Astrocyte (in vitro differentiated cells and primary cell): ENCODE measurements at regions not wholly inside any gene's neighbourhood (a gene's known extent, or its start where the extent isn't known, plus 50 kb on each side); places are given as distances from the start of the nearest gene placed in this dataset.

Experiments
- CTCF ChIP-seq: IDR thresholded peaks from 2 replicates; pipeline ENCODE4 v1.5.1; 2011; ENCODE audit warnings: low read depth, mild to moderate bottlenecking, inconsistent platforms, low read length, moderate library complexity; ENCODE audit not compliant: insufficient read depth
- EZH2 ChIP-seq: IDR thresholded peaks from 2 replicates; pipeline ENCODE4 v1.6.1; 2012; ENCODE audit warnings: mild to moderate bottlenecking, low read length, inconsistent platforms; ENCODE audit not compliant: insufficient read depth

DNA sequence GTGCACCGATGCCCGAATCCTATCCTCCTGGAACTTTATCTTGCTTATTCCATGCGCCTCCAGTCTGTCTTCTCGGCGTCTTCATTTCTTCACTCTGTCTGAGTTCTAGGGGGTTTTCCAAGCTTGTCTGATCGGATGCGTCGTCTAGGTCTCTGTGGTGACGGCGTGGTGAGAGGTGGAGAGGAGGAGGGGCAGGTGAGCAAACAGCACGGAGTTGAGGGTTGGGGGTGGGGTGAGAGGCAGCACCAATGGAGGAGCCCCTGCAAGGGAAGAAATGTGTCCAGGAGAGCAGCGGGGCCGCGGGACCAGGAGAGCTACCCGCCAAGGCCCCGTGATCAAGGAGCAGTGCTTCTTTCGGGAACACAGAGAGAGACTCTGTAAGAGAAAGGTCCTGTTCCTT is 131.3 kb upstream of the TWIST2 start:
- TF ChIP-seq CTCF (no peak), EZH2 (no peak)
